CD4-positive, CD25-positive, alpha-beta regulatory T cell (primary cell): ENCODE measurements at regions not wholly inside any gene's neighbourhood (a gene's known extent, or its start where the extent isn't known, plus 50 kb on each side); places are given as distances from the start of the nearest gene placed in this dataset.

Experiments used
- ATAC-seq, 2 donors: fragments of 150-1000 bp; cut with Tn5 transposase; one replicate each; pipeline ENCODE4 v1.10.0; 2021; ENCODE audit warnings: low read depth in 2 of 2, moderate number of reproducible peaks in 2 of 2, moderate library complexity in 1 of 2
- DNase-seq, 3 donors: peaks; one replicate each; pipeline versions ENCODE4 v3.0.0 to v3.0.0-alpha.2; 2012 to 2022; ENCODE audit warnings: mixed read lengths in 1 of 3
- H3K27ac ChIP-seq: one replicate; pipeline ENCODE4 v1.7.0; 2013; ENCODE audit warnings: mild to moderate bottlenecking, low read length; ENCODE audit not compliant: insufficient read depth, poor library complexity, severe bottlenecking
- H3K27me3 ChIP-seq: one replicate; pipeline ENCODE4 v1.7.0; 2013; ENCODE audit warnings: low read length; ENCODE audit not compliant: control insufficient read depth, insufficient read depth
- H3K36me3 ChIP-seq: one replicate; pipeline ENCODE4 v1.7.0; 2013; ENCODE audit warnings: mild to moderate bottlenecking, low read length, moderate library complexity; ENCODE audit not compliant: control insufficient read depth, insufficient read depth
- H3K4me1 ChIP-seq: 2 replicates; pipeline ENCODE4 v1.7.0; 2013; ENCODE audit warnings: mild to moderate bottlenecking, low read length; ENCODE audit not compliant: insufficient read depth, control insufficient read depth, poor library complexity, severe bottlenecking
- H3K4me3 ChIP-seq: one replicate; pipeline ENCODE4 v1.7.0; 2013; ENCODE audit warnings: low read depth, mild to moderate bottlenecking, low read length, moderate library complexity
- H3K9me3 ChIP-seq, 2 experiments: 1 replicate in 1 of 2; 2 replicates in 1 of 2; pipeline ENCODE4 v1.7.0; 2013; ENCODE audit warnings: low read length in 2 of 2, mild to moderate bottlenecking in 1 of 2, moderate library complexity in 1 of 2; ENCODE audit not compliant: control insufficient read depth in 2 of 2
- H3K27ac Mint-ChIP-seq, 3 donors: one replicate each; pipeline ENCODE4 v1.8.0; 2020 to 2022; ENCODE audit warnings: mild to moderate bottlenecking in 3 of 3, mixed read lengths in 3 of 3, moderate library complexity in 2 of 3
- H3K27me3 Mint-ChIP-seq: one replicate; pipeline ENCODE4 v1.8.0; 2022; ENCODE audit warnings: mild to moderate bottlenecking, mixed read lengths
- H3K36me3 Mint-ChIP-seq: one replicate; pipeline ENCODE4 v1.8.0; 2020; ENCODE audit warnings: mixed read lengths
- H3K4me1 Mint-ChIP-seq, 4 donors: one replicate each; pipeline ENCODE4 v1.8.0; 2020 to 2022; ENCODE audit warnings: mixed read lengths in 4 of 4, mild to moderate bottlenecking in 1 of 4
- H3K4me3 Mint-ChIP-seq, 4 donors: one replicate each; pipeline ENCODE4 v1.8.0; 2020 to 2022; ENCODE audit warnings: mild to moderate bottlenecking in 4 of 4, mixed read lengths in 4 of 4, moderate library complexity in 3 of 4
- H3K9me3 Mint-ChIP-seq, 7 donors: one replicate each; pipeline ENCODE4 v1.8.0; 2020 to 2022; ENCODE audit warnings: mixed read lengths in 7 of 7, mild to moderate bottlenecking in 3 of 7, moderate library complexity in 2 of 7

DNA sequence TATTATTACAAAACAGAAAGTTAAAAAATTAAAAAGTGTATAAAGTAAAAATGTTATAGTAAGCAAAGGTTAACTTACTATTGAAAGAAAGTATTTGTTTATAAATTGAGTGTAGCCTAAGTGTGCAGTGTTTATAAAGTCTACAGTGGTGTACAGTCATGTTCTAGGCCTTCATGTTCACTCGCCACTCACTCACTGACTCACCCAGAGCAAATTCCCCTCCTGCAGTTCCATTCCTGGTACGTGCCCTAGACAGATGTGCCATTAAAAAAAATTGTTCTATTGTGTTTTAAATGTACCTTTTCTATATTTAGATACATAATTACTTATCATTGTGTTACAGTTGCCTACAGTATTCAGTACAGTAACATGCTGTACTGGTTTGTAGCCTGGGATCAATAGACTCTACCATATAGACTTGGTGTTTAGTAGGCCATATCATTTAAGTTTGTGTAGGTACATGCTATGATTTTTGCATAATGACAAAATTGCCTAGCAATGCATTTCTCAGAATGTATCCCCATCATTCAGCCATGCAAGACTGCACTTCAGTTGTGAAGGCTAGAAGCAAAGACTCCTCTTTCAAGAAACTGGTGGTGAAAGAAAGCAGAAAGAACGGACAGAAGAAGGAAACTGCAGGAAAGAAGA lies 100.6 kb downstream of the DACT1 start:
- no peaks in the 10 kb centered on the region for H3K36me3 ChIP-seq
- Mint-ChIP-seq H3K36me3 (no peaks in the 10 kb centered on the region), H3K27ac (peak overlapping the region in 1 of 3 donors; percentile 50), H3K9me3 (peaks cover 0 to 2% (median 0%) of the 10 kb centered on the region in 7 donors), H3K27me3 (peaks cover 6% of the 10 kb centered on the region), H3K4me1 (no peaks in the 10 kb centered on the region), H3K4me3 (no peak overlapping the region)
- ATAC-seq = no peak
- H3K4me3 ChIP-seq = no peak overlapping the region
- H3K27me3 ChIP-seq = no peaks in the 10 kb centered on the region
- no peaks in the 10 kb centered on the region for H3K4me1 ChIP-seq
- no peaks in the 10 kb centered on the region for H3K9me3 ChIP-seq
- no peak for DNase-seq
- no peak overlapping the region for H3K27ac ChIP-seq

DNA sequence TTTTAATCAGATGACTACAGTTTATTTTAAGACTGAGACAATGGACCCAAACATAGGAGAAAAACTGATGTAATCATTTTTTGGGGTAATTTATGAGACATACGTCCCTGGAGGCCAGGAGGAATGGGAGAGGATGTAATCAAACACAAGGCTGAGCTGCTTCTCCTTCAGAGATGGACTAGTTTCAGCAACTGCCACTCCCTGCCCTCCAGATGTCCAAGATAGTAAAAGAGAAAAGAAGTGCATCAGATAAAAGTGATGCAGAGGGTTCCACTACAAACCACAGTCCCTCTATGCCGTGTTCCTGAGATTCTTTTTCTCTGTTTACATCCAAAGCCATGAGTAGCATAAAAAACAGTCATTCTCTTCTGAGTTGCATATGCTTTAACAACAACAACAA lies 101.1 kb downstream of the DACT1 start:
- Mint-ChIP-seq H3K4me3 (no peak overlapping the region), H3K4me1 (no peaks in the 10 kb centered on the region), H3K9me3 (peaks cover 0 to 2% (median 0%) of the 10 kb centered on the region in 7 donors), H3K27me3 (peaks cover 6% of the 10 kb centered on the region), H3K36me3 (no peaks in the 10 kb centered on the region), H3K27ac (no peak overlapping the region)
- ATAC-seq = no peak
- no peak overlapping the region for H3K27ac ChIP-seq
- H3K4me1 ChIP-seq = no peaks in the 10 kb centered on the region
- DNase-seq = no peak
- H3K27me3 ChIP-seq = no peaks in the 10 kb centered on the region
- H3K36me3 ChIP-seq = no peaks in the 10 kb centered on the region
- H3K4me3 ChIP-seq = no peak overlapping the region
- no peaks in the 10 kb centered on the region for H3K9me3 ChIP-seq

DNA sequence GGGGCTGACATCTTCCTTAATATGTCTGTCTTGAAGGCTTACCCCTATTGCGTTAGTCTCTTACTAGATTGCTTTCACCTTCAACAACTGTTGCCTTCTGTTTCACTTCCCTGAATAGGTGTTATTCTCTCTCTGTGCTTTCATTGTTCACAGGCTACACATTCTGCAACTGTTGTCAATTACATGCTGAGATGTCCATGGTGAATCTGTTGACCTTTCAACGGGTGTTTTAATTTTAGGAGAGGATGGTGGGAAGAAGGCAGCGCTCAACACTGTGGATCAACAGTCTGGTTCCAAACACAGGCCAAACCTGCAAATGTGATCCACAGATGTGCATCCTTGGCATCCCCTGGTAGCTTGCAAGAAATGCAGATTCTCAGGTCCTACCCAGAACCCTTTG lies 101.9 kb downstream of the DACT1 start:
- no peak for DNase-seq
- Histone ChIP-seq H3K4me3 (no peak overlapping the region), H3K27ac (no peak overlapping the region), H3K36me3 (no peaks in the 10 kb centered on the region), H3K27me3 (no peaks in the 10 kb centered on the region), H3K9me3 (no peaks in the 10 kb centered on the region), H3K4me1 (no peaks in the 10 kb centered on the region)
- H3K27ac Mint-ChIP-seq = no peak overlapping the region
- ATAC-seq = no peak
- H3K9me3 Mint-ChIP-seq = peaks cover 0 to 2% (median 0%) of the 10 kb centered on the region in 7 donors
- H3K4me3 Mint-ChIP-seq = no peak overlapping the region
- H3K4me1 Mint-ChIP-seq = no peaks in the 10 kb centered on the region
- peaks cover 6% of the 10 kb centered on the region for H3K27me3 Mint-ChIP-seq
- no peaks in the 10 kb centered on the region for H3K36me3 Mint-ChIP-seq

DNA sequence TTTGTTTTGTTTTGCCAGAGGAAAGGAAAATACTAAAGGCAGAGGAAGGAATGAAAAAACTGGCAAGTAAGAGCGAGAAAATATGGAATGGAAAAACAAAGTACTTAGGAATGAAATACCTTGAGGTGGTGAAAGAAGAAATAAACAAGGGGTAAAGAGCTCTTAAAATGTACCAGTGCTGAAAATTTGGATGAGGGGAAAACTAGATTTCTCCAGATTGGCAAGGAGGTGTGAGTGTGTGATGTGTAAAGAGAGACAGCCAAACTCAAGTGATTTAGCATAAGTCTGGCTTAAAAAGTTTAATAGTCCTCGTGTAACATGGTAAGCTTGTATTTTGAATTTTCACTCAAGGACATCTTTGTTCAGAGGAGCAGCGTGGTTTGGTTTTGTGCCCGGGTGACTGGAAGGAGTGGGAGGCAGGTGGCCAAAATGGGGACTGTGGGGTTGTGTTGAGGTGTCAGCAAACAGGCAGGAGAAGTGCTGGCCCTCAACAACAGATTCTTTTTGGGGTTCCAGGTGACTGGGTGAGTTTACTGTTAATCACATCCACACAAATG lies 102.7 kb downstream of the DACT1 start:
- Histone ChIP-seq H3K4me1 (no peaks in the 10 kb centered on the region), H3K36me3 (no peaks in the 10 kb centered on the region), H3K27ac (no peak overlapping the region), H3K4me3 (no peak overlapping the region), H3K27me3 (no peaks in the 10 kb centered on the region), H3K9me3 (no peaks in the 10 kb centered on the region)
- H3K27me3 Mint-ChIP-seq = peaks cover 6% of the 10 kb centered on the region
- H3K9me3 Mint-ChIP-seq = peaks cover 0 to 2% (median 0%) of the 10 kb centered on the region in 7 donors
- H3K4me3 Mint-ChIP-seq = no peak overlapping the region
- H3K27ac Mint-ChIP-seq = no peak overlapping the region
- H3K36me3 Mint-ChIP-seq = no peaks in the 10 kb centered on the region
- DNase-seq (no peak), ATAC-seq (no peak)
- no peaks in the 10 kb centered on the region for H3K4me1 Mint-ChIP-seq

DNA sequence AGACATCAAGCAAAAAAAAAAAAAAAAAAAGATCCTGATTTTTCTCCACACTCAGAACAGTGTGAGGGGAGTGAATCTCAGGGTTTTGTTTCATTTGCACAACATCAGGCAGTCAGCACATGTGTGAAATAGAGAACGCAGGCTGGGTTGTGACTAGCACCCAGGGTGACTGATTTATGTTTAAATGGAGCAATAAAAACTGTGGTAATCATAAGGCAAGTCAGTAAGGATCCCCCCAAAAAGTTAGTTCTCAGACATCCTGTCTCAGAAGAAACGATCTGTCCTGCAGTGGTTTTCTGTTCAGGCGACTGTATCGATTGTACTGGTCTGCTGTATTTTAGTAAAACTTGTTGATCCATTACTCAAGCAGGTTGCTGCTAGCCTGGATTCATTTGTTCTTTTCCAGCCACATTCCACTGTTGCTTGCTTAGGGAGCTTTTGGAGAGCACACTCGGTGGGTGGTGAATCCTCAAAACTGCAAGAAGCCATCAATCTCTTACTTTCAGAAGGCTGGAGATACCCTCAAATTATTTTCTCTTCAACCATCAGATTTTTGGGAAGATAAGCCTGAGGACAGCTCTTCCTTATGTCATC lies 107.1 kb downstream of the DACT1 start:
- no peak overlapping the region for H3K27ac ChIP-seq
- H3K4me1 ChIP-seq = no peaks in the 10 kb centered on the region
- no peak for ATAC-seq
- no peak overlapping the region for H3K4me3 Mint-ChIP-seq
- DNase-seq = no peak
- no peak overlapping the region for H3K27ac Mint-ChIP-seq
- no peaks in the 10 kb centered on the region for H3K36me3 Mint-ChIP-seq
- no peaks in the 10 kb centered on the region for H3K36me3 ChIP-seq
- H3K27me3 Mint-ChIP-seq = peaks cover 4% of the 10 kb centered on the region
- H3K27me3 ChIP-seq = no peaks in the 10 kb centered on the region
- no peaks in the 10 kb centered on the region for H3K9me3 ChIP-seq
- H3K9me3 Mint-ChIP-seq = no peaks in the 10 kb centered on the region
- peaks cover 0 to 6% (median 2%) of the 10 kb centered on the region in 4 donors for H3K4me1 Mint-ChIP-seq
- no peak overlapping the region for H3K4me3 ChIP-seq

DNA sequence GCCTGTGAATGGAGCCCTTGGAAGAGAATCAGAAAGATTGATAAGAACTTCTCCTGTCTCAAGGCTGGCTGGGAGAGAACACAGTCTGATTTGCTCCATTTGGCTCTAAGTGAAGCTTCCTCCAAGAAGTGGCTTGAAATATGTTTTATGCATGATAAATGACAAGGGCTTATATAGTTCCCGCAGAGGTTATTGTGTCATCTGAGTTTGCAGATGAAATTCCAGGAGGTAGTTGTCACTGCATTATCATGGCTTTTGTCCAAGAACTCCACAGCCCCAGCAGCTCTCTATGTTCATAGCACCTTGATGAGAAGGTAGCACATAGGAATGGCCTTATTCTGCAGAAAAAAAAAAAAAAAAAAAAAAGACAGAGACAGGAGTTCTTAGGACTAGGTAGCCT lies 108.5 kb downstream of the DACT1 start:
- Histone ChIP-seq H3K27ac (no peak overlapping the region), H3K4me3 (no peak overlapping the region), H3K4me1 (no peaks in the 10 kb centered on the region), H3K9me3 (no peaks in the 10 kb centered on the region), H3K27me3 (no peaks in the 10 kb centered on the region), H3K36me3 (no peaks in the 10 kb centered on the region)
- H3K27ac Mint-ChIP-seq = no peak overlapping the region
- H3K36me3 Mint-ChIP-seq = no peaks in the 10 kb centered on the region
- DNase-seq (no peak), ATAC-seq (no peak)
- H3K4me3 Mint-ChIP-seq = no peak overlapping the region
- peaks cover 0 to 6% (median 2%) of the 10 kb centered on the region in 4 donors for H3K4me1 Mint-ChIP-seq
- peaks cover 4% of the 10 kb centered on the region for H3K27me3 Mint-ChIP-seq
- H3K9me3 Mint-ChIP-seq = no peaks in the 10 kb centered on the region

DNA sequence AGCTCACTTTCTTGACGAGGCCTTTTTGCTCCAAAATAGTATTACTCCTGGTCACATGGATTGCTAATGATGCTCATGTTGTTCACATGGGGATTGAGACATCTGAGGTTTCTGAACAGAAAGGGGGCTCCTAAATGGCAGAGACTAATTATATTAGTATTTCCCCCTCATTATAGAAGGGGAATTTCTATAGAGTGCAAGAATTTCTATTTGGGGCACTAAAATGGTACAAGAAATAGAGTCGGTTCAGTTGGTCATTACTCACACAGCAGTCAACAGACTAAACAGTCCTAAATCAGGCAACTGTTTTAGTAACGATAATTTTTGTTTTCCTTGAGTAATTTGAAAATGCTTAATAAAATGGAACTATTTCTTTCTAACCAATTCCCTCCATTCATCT lies 108.9 kb downstream of the DACT1 start:
- ATAC-seq (no peak), DNase-seq (no peak)
- no peaks in the 10 kb centered on the region for H3K4me1 ChIP-seq
- no peaks in the 10 kb centered on the region for H3K36me3 ChIP-seq
- Mint-ChIP-seq H3K4me1 (peaks cover 0 to 6% (median 2%) of the 10 kb centered on the region in 4 donors), H3K36me3 (no peaks in the 10 kb centered on the region), H3K27me3 (peaks cover 4% of the 10 kb centered on the region), H3K4me3 (no peak overlapping the region), H3K27ac (no peak overlapping the region), H3K9me3 (no peaks in the 10 kb centered on the region)
- no peaks in the 10 kb centered on the region for H3K27me3 ChIP-seq
- H3K9me3 ChIP-seq = no peaks in the 10 kb centered on the region
- no peak overlapping the region for H3K4me3 ChIP-seq
- H3K27ac ChIP-seq = no peak overlapping the region

DNA sequence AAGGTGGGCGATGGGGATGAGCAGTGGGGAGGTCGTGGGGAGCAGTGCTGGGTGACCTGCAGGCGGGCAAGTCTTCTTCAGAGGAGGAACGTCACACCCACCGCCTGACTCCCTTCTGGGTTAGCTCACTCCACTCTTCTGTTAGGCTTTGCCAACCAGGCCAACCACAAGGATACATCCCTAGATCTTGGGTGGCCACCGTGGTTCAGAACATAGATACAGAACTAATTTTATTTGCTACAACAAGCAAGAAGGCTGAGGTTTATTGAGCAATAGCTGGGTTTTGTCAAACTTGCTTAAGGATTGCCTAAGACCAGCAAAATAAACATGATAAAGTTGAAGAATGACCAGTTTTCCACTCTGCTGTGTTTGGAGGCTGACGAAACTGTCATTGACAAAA lies 109.4 kb downstream of the DACT1 start:
- ATAC-seq (no peak), DNase-seq (no peak)
- H3K36me3 Mint-ChIP-seq = no peaks in the 10 kb centered on the region
- H3K9me3 Mint-ChIP-seq = no peaks in the 10 kb centered on the region
- H3K27me3 Mint-ChIP-seq = peaks cover 7% of the 10 kb centered on the region
- no peak overlapping the region for H3K27ac Mint-ChIP-seq
- Histone ChIP-seq H3K27ac (no peak overlapping the region), H3K36me3 (no peaks in the 10 kb centered on the region), H3K27me3 (no peaks in the 10 kb centered on the region), H3K4me3 (no peak overlapping the region), H3K9me3 (no peaks in the 10 kb centered on the region), H3K4me1 (no peaks in the 10 kb centered on the region)
- peaks cover 0 to 6% (median 2%) of the 10 kb centered on the region in 4 donors for H3K4me1 Mint-ChIP-seq
- no peak overlapping the region for H3K4me3 Mint-ChIP-seq
